Smooth muscle cell (in vitro differentiated cells): ENCODE measurements at regions not wholly inside any gene's neighbourhood (a gene's known extent, or its start where the extent isn't known, plus 50 kb on each side); places are given as distances from the start of the nearest gene placed in this dataset.

Experiments used
- DNase-seq: peaks from one replicate; lab custom pipeline; 2025; ENCODE audit not compliant: unreplicated experiment; lab: John Stamatoyannopoulos, UW
- H2AFZ ChIP-seq: fragments of 200-600 bp; sonication (generic); 2 replicates; pipeline ENCODE4 v1.6.0; 2016; ENCODE audit warnings: antibody characterized with exemption, low read depth, mild to moderate bottlenecking
- H3F3A ChIP-seq: fragments of 200-600 bp; sonication (generic); 2 replicates; pipeline ENCODE4 v1.6.0; 2017; ENCODE audit warnings: antibody characterized with exemption, low read depth
- H3K27ac ChIP-seq: fragments of 200-600 bp; sonication (generic); 2 replicates; pipeline ENCODE4 v1.5.1; 2016; ENCODE audit warnings: low read depth, mild to moderate bottlenecking
- H3K27me3 ChIP-seq: fragments of 200-600 bp; sonication (generic); 2 replicates; pipeline ENCODE4 v1.6.1; 2016; ENCODE audit warnings: low read depth, mild to moderate bottlenecking
- H3K36me3 ChIP-seq: fragments of 200-600 bp; sonication (generic); 2 replicates; pipeline ENCODE4 v1.5.1; 2016; ENCODE audit warnings: low read depth
- H3K4me1 ChIP-seq: fragments of 200-600 bp; sonication (generic); 2 replicates; pipeline ENCODE4 v1.5.1; 2016; ENCODE audit warnings: low read depth
- H3K4me2 ChIP-seq: fragments of 200-600 bp; sonication (generic); 2 replicates; pipeline ENCODE4 v1.6.0; 2016; ENCODE audit warnings: mild to moderate bottlenecking
- H3K4me3 ChIP-seq: fragments of 200-600 bp; sonication (generic); 2 replicates; pipeline ENCODE4 v1.5.1; 2016; ENCODE audit warnings: mild to moderate bottlenecking
- H3K79me2 ChIP-seq: fragments of 200-600 bp; sonication (generic); 2 replicates; pipeline ENCODE4 v1.6.0; 2016; ENCODE audit warnings: low read depth, mild to moderate bottlenecking
- H3K9ac ChIP-seq: fragments of 200-600 bp; sonication (generic); 2 replicates; pipeline ENCODE4 v1.6.0; 2016; ENCODE audit warnings: low read depth
- H3K9me3 ChIP-seq: fragments of 200-600 bp; sonication (generic); replicated peaks from 2 replicates; pipeline ENCODE4 v1.5.1; 2016; ENCODE audit warnings: low read depth
- H4K20me1 ChIP-seq: fragments of 200-600 bp; sonication (generic); 2 replicates; pipeline ENCODE4 v1.6.0; 2016; ENCODE audit warnings: low read depth
- WGBS: methylation state at CpG from one replicate; pipeline ENCODE4 v1.1.7; 2016; ENCODE audit warnings: low lambda C conversion rate; 5-methylcytosine and 5-hydroxymethylcytosine counted together
- TF ChIP-seq, protein P1 (sequence below): fragments of 200-600 bp; sonication (generic); IDR thresholded peaks from 2 replicates; pipeline ENCODE4 v1.5.1; 2017; ENCODE audit warnings: borderline replicate concordance, mild to moderate bottlenecking, antibody characterized with exemption; ENCODE audit not compliant: insufficient read depth, poor library complexity, severe bottlenecking

DNA sequence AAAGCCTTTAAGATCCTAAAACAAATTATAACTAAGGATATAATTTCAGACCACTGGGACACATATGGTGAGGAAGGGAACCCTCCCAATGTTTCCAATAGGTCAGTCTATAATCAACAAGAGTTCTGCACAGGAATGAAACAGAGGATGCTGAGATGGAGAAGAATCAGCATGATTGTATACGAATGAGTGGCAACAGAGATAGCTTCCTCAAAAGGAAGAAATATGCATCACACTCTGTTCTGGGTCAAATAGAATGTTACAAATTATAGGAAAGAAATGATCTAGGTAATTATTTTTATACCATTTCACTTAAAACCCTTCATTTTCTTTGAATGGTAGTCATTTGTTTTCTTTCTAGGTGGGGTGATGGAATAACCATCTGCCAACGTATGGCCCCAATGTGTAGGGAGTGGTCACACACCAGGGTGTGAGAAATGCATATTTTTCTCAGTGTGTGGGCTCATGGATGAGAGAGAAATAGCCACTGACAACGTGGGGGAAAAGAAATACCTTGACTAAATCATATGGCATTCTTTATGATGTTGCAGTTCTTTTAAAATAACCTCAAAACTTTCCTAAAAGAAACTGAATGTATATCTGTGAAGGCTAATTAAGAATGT, 104.6 kb upstream of the IVNS1ABP start:
- Histone ChIP-seq H4K20me1 (no peaks in the 10 kb centered on the region), H3K27ac (no peak overlapping the region), H3K9ac (no peak overlapping the region), H2AFZ (no peak overlapping the region), H3K4me3 (no peak overlapping the region), H3K4me2 (no peak overlapping the region), H3K27me3 (no peaks in the 10 kb centered on the region), H3K79me2 (no peaks in the 10 kb centered on the region), H3K4me1 (no peaks in the 10 kb centered on the region), H3K36me3 (no peaks in the 10 kb centered on the region), H3F3A (no peaks in the 10 kb centered on the region), H3K9me3 (no peaks in the 10 kb centered on the region)
- TF ChIP-seq, protein P1, sequence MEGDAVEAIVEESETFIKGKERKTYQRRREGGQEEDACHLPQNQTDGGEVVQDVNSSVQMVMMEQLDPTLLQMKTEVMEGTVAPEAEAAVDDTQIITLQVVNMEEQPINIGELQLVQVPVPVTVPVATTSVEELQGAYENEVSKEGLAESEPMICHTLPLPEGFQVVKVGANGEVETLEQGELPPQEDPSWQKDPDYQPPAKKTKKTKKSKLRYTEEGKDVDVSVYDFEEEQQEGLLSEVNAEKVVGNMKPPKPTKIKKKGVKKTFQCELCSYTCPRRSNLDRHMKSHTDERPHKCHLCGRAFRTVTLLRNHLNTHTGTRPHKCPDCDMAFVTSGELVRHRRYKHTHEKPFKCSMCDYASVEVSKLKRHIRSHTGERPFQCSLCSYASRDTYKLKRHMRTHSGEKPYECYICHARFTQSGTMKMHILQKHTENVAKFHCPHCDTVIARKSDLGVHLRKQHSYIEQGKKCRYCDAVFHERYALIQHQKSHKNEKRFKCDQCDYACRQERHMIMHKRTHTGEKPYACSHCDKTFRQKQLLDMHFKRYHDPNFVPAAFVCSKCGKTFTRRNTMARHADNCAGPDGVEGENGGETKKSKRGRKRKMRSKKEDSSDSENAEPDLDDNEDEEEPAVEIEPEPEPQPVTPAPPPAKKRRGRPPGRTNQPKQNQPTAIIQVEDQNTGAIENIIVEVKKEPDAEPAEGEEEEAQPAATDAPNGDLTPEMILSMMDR, result no peak
- no peak for DNase-seq
- WGBS, result 61% methylated on average over 3 of the region's 3 CpGs

DNA sequence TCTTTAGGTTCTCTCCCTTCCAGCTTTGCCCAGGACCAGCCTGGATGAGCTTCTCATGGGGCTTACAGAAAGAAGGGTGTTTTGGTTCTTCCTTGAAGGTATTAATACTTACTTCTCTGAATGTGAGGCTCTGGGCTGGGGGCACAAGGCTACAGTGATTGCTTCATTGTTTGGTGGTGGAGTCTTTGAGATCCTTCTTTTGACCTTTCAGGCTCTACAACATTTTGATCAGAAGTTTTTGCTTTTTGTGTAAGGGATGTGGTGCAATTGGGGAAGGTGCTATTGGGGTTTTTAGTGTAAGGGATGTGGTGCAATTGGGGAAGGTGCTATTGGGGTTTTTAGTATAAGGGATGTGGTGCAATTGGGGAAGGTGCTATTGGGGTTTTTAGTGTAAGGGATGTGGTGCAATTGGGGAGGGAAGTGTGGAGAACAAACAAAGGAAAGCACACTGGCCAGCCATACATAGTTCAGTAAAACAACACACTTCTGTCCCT, 103.6 kb upstream of the IVNS1ABP start:
- no peaks in the 10 kb centered on the region for H3K4me1 ChIP-seq
- no peaks in the 10 kb centered on the region for H3K79me2 ChIP-seq
- no peak overlapping the region for H3K4me2 ChIP-seq
- no peaks in the 10 kb centered on the region for H3K27me3 ChIP-seq
- H3K9me3 ChIP-seq, result no peaks in the 10 kb centered on the region
- TF ChIP-seq, protein P1, result no peak
- H2AFZ ChIP-seq, result no peak overlapping the region
- H3K9ac ChIP-seq, result no peak overlapping the region
- no peak overlapping the region for H3K27ac ChIP-seq
- H3F3A ChIP-seq, result no peaks in the 10 kb centered on the region
- no peaks in the 10 kb centered on the region for H3K36me3 ChIP-seq
- no peaks in the 10 kb centered on the region for H4K20me1 ChIP-seq
- H3K4me3 ChIP-seq, result no peak overlapping the region
- no peak for DNase-seq

DNA sequence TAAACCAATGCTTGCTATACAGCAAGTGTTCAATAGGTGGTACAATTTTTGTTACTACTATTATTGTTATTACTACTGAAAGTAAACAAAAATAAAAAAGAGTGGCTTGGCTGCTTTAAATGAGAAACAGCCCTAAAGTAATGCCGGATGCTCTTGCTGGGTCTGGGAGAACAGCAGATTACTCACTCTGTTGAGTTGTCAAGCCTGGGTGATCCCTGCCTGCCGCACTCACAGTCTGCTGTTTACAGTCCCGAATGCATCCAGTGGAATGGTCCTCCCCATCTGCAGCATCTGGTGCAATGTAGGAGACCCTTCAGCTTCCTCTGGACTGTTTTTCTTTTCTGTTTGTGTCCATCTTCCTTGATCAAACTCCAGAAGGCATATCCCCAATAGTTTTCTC, 102.7 kb upstream of the IVNS1ABP start:
- Histone ChIP-seq H2AFZ (peak overlapping the region; percentile 59), H3F3A (no peaks in the 10 kb centered on the region), H3K36me3 (no peaks in the 10 kb centered on the region), H3K79me2 (no peaks in the 10 kb centered on the region), H3K4me1 (no peaks in the 10 kb centered on the region), H3K27ac (no peak overlapping the region), H4K20me1 (no peaks in the 10 kb centered on the region), H3K4me3 (no peak overlapping the region), H3K27me3 (no peaks in the 10 kb centered on the region), H3K9me3 (no peaks in the 10 kb centered on the region), H3K4me2 (no peak overlapping the region), H3K9ac (no peak overlapping the region)
- no peak for DNase-seq
- TF ChIP-seq, protein P1, result no peak
- WGBS, result 43% methylated on average over 3 of the region's 3 CpGs

DNA sequence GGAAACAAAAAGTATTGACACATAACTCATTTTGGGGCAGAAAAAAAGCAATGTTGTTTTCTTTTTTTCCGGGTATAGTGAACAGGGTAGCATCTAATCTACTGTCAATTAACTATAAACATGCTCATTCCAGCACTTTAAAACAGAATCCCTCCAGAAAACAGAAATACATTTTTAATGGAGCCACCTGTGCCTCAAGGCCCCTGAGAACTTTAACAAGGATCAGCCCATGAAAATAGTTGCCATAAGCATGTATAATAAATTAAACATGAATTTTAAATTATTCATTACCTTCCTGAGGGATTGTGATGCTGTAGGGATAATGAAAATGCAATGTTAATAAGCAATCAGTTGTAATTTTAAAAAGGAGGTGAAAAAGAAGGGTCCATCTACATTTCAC, 101.4 kb upstream of the IVNS1ABP start:
- no peak overlapping the region for H2AFZ ChIP-seq
- H3K27me3 ChIP-seq, result no peaks in the 10 kb centered on the region
- H3K4me1 ChIP-seq, result no peaks in the 10 kb centered on the region
- H3K79me2 ChIP-seq, result no peaks in the 10 kb centered on the region
- no peak overlapping the region for H3K4me2 ChIP-seq
- H3K9ac ChIP-seq, result no peak overlapping the region
- H3F3A ChIP-seq, result no peaks in the 10 kb centered on the region
- H3K36me3 ChIP-seq, result no peaks in the 10 kb centered on the region
- whole genome bisulfite sequencing, result 91% methylated on average over 1 of the region's 1 CpG
- DNase-seq, result no peak
- TF ChIP-seq, protein P1, result no peak
- no peaks in the 10 kb centered on the region for H4K20me1 ChIP-seq
- H3K9me3 ChIP-seq, result no peaks in the 10 kb centered on the region
- H3K27ac ChIP-seq, result no peak overlapping the region
- no peak overlapping the region for H3K4me3 ChIP-seq
